ENCODE measurements at regions not wholly inside any gene's neighbourhood (a gene's known extent, or its start where the extent isn't known, plus 50 kb on each side); places are given as distances from the start of the nearest gene placed in this dataset.

GRCh38 chr15:87739866-87740265, 516.7 kb downstream of the NTRK3 start:
- TF ChIP-seq POLR2AphosphoS5 (IDR thresholded peaks at IDR 0.05; ENCODE audit: borderline replicate concordance, low read depth, low read length), result no peak
- no peak for TF ChIP-seq EZH2 (IDR thresholded peaks at IDR 0.05)
